ENCODE measurements at regions not wholly inside any gene's neighbourhood (a gene's known extent, or its start where the extent isn't known, plus 50 kb on each side); places are given as distances from the start of the nearest gene placed in this dataset.
"Not testable (repeated sequence)": the region's sequence is repeated elsewhere in the genome, so short reads cannot be mapped to it uniquely, and the experiment has no call there.

- DNase-seq (ENCODE audit: low read depth): no peak
Measured at GRCh38 chr7:409339-410281, 110.0 kb downstream of the PDGFA start.

DNA sequence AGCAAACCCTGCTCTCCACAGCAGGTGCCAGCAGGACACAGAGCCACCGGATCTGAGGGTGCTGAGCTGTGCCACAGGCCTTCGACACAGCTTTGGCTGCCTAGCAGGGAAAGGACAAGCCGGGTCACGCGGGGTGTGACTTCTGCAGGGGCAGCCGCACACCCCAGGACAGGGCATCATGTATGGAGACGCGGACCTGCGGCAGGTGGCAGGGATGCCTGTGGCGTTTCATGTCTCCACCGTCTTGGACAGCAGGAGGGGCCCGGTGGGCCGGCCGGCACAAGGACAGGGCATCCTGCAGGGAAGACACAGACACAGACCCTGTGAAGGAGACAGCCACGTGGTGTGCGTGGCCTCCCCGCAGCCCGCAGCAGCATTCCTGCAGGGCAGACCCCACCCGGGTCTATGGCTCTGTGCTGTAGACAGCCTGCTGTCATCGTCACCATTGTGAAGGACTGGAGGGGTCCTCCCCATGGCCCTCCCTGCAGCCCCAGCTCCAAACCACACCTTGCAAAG is 109.2 kb downstream of the PDGFA start:
- DNase-seq (ENCODE audit: low read depth): no peak

- not testable (repeated sequence) for DNase-seq (ENCODE audit: low read depth)
Measured at GRCh38 chr7:411116-411515, 108.5 kb downstream of the PDGFA start.

DNA sequence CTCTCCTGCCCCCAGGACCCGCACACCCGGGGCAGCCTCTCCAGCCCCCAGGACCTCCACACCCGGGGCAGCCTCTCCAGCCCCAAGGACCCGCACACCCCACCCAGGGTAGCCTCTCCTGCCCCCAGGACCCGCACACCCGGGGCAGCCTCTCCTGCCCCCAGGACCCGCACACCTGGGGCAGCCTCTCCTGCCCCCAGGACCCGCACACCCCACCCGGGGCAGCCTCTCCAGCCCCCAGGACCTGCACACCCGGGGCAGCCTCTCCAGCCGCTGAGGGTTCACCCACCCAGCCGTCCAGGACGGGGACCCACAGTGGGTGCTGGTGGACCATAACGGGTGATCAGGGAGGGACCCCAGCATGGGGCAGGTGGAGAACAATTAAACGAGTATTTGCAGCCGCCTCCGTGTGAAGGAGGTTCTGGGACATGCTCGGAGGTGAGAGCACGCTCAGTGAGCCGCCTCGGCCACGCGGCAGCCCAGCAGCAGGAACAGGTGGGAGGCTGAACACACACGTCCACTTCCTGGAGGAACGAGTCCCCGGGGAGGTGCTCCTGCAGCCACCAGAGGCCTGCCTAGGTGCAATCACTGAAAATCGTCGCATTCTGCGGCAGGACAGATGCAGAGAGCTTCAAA is 107.9 kb downstream of the PDGFA start:
- DNase-seq (ENCODE audit: low read depth): no peak

- DNase-seq (ENCODE audit: low read depth): no peak
Measured at GRCh38 chr7:412313-412710, 107.3 kb downstream of the PDGFA start.

GRCh38 chr7:414681-415560 is 104.7 kb downstream of the PDGFA start:
- no peak for DNase-seq (ENCODE audit: low read depth)

DNA sequence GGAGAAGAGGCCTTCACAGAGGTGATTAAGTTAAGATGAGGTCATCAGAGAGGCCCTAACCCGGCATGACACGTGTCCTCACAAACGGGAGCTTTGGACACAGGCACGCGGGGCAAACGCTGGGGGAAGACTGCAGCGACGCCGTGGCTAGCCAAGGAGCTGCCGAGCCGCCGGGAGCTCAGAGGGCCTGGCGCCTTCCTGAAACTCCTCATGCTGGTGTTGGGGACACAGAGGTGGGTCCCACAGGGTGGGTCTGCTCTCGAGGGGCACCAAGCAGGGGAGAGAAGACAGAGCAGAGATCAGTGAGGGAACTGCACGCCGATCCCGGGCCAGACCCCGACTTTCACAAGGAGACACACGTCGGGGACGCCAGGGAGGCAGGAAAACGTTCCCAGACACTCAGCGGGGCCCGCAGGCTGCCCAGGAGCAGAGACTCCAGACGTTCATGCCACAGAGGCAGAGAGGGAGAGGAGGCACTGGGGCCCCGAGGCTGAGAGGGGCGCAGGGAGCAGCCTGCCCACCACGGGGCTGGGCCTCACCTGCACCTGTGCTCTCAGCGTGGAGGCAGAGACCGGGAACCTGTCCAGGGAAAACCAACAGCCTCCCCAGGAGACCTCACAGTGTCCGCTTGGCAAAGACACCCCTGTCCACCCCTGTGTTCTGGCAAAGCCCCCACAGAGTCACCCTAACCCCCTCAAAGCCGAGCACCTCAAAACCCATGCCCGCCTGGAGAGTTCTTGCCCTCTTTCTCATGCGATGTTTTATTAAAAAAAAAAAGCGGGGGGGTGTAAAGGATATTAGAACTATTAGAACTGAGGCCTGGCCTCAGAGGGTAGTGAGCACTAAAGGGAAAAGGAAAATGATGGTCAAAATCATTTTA is 103.8 kb downstream of the PDGFA start:
- DNase-seq (ENCODE audit: low read depth): no peak

DNA sequence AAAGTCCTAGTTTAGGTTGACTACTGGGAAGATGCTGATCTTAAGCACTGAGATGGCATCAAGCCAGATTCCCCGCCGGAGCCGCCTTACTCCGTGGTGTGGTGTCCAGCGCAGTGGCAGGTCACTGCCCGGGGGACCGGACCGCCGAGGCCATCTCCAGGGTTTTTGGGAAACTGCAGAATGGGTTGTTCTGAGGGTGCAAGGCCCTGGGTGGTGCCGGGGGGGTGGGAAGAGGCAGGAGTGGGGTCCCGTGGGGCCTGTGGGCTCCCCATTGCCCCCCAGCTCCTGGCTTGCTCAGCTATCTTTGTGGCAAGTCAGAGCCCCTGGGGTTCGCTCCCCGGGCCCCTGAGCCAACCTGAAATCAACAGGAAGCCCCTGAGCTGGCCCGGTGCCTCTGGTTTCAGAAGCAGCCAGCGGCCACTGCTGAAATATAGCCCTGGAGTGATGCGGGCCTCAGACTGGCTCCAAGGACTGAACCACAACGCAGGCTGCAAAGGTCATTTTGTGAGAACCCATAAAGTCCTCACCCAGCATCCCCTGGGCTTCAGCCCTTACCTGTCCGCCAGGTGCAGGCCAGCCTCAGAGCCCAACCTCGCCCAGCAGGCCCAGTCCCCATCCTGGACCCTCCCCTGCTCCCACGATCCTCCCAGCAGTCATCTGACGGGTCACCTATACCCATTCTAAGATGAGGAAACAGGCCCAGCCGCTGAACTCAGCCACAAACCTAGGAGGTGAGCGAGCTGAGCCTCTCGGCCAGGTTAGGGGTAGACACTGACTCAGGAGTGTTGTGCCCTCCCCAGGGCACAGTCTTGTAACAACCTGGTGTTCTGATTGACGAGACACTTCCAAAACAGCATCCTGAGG is 102.7 kb downstream of the PDGFA start:
- DNase-seq (ENCODE audit: low read depth): no peak

GRCh38 chr7:417625-417889 is 102.1 kb downstream of the PDGFA start:
- DNase-seq (ENCODE audit: low read depth): no peak

- no peak for DNase-seq (ENCODE audit: low read depth)
Measured at GRCh38 chr7:417973-418601, 101.6 kb downstream of the PDGFA start.

GRCh38 chr7:418636-419280 is 100.9 kb downstream of the PDGFA start:
- no peak for DNase-seq (ENCODE audit: low read depth)

DNA sequence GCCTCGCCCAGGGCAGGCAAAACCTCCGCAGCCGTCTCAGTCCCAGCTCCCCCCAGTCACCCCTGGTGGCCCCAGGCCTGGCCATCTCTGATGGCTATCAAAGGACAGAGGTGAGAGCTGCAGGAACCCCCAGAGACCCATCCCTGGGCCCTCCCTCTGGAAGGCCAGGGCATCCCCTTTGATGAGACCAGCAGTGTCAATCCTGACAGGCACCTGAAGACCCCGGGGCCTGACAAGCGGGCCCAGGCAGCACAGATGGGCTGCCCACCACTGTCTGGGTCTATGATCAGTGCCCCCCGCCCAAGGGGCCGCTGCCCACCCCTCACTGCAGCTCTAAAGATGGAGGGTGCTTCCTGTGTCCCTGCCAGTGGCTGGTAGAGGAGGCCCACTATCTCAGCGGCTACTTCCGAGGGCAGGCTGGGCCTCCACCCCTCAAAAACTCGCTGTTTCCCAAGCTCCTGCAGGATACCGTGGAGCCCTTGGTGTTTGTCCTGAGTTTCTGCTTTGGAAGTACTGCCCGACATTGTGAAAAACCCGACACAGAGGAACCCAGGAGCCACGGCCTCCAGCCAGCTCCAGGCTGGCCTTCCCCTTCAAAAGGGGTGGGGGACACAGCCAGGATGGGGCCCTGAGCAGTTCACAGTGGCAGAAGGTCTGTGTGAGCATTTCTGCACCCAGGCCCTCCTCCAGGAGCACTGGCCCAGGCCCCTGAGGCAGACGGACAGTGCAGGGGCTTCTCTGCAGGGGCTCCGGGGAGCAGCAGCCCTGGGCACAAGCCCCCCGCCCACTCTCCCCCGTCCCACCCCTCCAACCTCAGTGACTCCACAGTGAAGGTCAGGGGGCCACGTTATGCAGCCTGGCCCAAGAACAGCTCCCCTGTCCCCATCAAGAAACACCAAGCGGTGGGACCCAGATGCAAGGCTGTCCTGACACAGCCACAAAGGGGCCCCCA is 99.2 kb downstream of the PDGFA start:
- DNase-seq (ENCODE audit: low read depth): no peak

DNA sequence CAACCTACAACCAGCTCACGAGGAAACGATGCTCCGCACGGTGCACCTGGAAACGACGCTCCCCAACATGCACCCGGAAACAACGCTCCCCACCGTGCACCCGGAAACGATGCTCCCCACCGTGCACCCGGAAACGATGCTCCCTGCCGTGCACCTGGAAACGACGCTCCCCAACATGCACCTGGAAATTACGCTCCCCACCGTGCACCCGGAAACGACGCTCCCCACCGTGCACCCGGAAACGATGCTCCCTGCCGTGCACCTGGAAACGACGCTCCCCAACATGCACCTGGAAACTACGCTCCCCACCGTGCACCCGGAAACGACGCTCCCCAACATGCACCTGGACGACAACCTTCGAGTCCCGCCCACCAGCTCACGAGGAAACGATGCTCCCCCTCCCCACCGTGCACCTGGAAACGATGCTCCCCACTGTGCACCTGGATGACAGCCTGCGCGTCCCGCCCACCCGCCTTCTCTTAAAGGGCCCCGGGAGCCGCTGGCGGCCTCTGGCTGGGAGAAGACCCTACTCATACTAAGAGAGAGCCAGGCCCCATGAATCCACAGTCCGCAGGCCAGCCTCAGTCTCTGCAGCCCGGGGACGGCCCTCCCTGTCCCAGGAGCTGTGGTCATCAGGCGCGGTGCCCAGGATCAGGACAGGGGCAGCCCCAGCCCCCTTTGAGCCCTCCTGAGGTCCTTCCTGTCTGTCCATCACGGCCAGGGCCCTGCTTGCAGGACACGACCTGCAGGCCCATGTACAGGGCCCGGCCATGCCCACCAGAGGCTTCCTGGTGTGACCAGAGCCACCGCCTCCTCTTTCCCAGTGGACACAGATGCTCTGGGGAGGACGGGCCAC is 98.3 kb downstream of the PDGFA start:
- DNase-seq (ENCODE audit: low read depth): no peak

GRCh38 chr7:422191-422885 is 97.3 kb downstream of the PDGFA start:
- DNase-seq (ENCODE audit: low read depth): no peak

DNA sequence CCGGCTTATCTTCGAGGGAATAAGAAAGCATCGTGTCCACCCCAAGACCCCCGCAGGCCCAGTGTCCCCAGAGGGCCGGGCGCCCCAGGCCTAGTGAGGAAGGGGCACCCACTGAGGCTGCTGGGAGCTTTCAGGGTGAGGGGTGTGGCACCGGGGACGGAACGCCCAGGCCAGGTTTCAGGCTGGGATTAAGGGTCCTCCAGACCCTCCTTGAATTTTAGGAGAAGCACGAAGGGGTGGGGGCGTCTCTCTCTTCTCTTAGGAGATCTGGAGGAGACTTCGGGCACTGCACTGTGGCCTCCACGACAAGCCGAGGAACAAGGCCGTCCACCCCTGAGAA is 96.8 kb downstream of the PDGFA start:
- DNase-seq (ENCODE audit: low read depth): no peak

- no peak for DNase-seq (ENCODE audit: low read depth)
Measured at GRCh38 chr7:423312-424260, 96.1 kb downstream of the PDGFA start.
